ENCODE measurements at regions not wholly inside any gene's neighbourhood (a gene's known extent, or its start where the extent isn't known, plus 50 kb on each side); places are given as distances from the start of the nearest gene placed in this dataset.

DNA sequence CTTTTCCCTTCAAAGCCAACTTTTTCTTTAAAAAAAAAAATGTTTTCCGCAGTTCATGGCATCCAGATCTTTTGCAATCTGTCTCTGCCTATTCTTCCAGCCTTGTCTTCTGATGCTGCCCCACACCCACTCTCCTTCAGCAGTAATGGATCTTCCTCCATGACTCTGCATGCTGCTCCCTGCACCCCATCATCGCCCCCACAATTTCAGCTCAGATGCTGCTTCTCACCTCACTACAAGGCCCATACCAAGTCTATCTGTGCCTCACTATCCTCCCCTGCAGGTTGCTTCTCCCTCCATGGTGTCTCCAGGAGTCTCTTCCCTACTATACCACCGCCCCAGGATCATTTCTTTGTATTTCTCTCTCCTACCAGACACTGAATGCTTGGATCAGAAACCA, 260.6 kb downstream of the ANAPC1 start:
- Histone ChIP-seq H3K9me3 (ENCODE audit: control insufficient read depth, insufficient read depth, low read length) (no peaks in the 10 kb centered on the region), H3K4me3 (ENCODE audit: insufficient read depth, low read depth, low read length) (no peak overlapping the region), H3K79me1 (ENCODE audit: low read depth in 1 of 2, low read length in 2 of 2) (no peaks in the 10 kb centered on the region), H2AK9ac (replicated peaks; ENCODE audit: low read depth, low read length, poor library complexity) (no peak overlapping the region), H2BK120ac (ENCODE audit: low read depth, low read length) (no peak overlapping the region), H2AFZ (replicated peaks; ENCODE audit: low read length, poor library complexity) (no peak overlapping the region), H4K5ac (ENCODE audit: low read depth, low read length) (no peak overlapping the region), H3K36me3 (ENCODE audit: control insufficient read depth, insufficient read depth, low read length) (no peaks in the 10 kb centered on the region), H4K20me1 (ENCODE audit: insufficient read depth, low read length) (no peaks in the 10 kb centered on the region), H3K4me2 (ENCODE audit: low read depth, low read length) (no peak overlapping the region), H3K27me3 (ENCODE audit: control insufficient read depth, insufficient read depth, low read length) (no peaks in the 10 kb centered on the region; the same call in none of the 2 replicates), H3K23ac (ENCODE audit: low read depth, low read length) (no peak overlapping the region), H3K18ac (ENCODE audit: low read depth, low read length) (no peak overlapping the region), H3K14ac (replicated peaks; ENCODE audit: low read depth, low read length) (no peak overlapping the region), H2BK15ac (ENCODE audit: low read depth, low read length) (no peak overlapping the region), H2BK20ac (ENCODE audit: low read depth, low read length) (no peak overlapping the region), H4K8ac (ENCODE audit: low read depth in 2 of 2, low read length in 2 of 2) (no peak overlapping the region), H3K4me1 (ENCODE audit: control insufficient read depth, insufficient read depth, low read length) (peaks cover 4% of the 10 kb centered on the region; the same call in 1 of the 2 replicates), H3K9ac (ENCODE audit: low read depth, low read length) (no peak overlapping the region), H2BK5ac (ENCODE audit: low read depth, low read length, poor library complexity, severe bottlenecking) (no peak overlapping the region), H3K27ac (ENCODE audit: insufficient read depth, low read length) (no peak overlapping the region), H3K56ac (ENCODE audit: extremely low read depth, insufficient read depth, low read length) (no peak overlapping the region), H2AK5ac (ENCODE audit: low read depth, low read length) (no peak overlapping the region; the same call in 1 of the 2 replicates), H4K91ac (ENCODE audit: insufficient read depth, low read depth, low read length) (no peak overlapping the region), H3K9me1 (ENCODE audit: insufficient read depth, low read length) (no peaks in the 10 kb centered on the region; the same call in 1 of the 2 replicates), H3K4ac (ENCODE audit: low read depth, low read length) (no peak overlapping the region)
- TF ChIP-seq MXI1 (IDR thresholded peaks at IDR 0.05; ENCODE audit: borderline replicate concordance, low read depth, low read length) (no peak), CTCF (conservative IDR thresholded peaks at IDR 0.05; ENCODE audit: low read depth, low read length) (no peak), NFE2L2 (IDR thresholded peaks at IDR 0.05; ENCODE audit: low read depth, low read length) (no peak), RFX5 (IDR thresholded peaks at IDR 0.05; ENCODE audit: low read depth, low read length) (no peak), MAFK (IDR thresholded peaks at IDR 0.05; ENCODE audit: low read depth, low read length) (no peak), POLR2A (IDR thresholded peaks at IDR 0.05; ENCODE audit: low read depth, low read length) (no peak), CHD1 (IDR thresholded peaks at IDR 0.05; ENCODE audit: low read depth, low read length) (no peak), RAD21 (IDR thresholded peaks at IDR 0.05; ENCODE audit: low read length) (no peak), RCOR1 (IDR thresholded peaks at IDR 0.05; ENCODE audit: insufficient replicate concordance, low read length) (no peak), FOS (IDR thresholded peaks at IDR 0.05; ENCODE audit: low read depth, low read length) (no peak)
- TF ChIP-seq, protein P1, sequence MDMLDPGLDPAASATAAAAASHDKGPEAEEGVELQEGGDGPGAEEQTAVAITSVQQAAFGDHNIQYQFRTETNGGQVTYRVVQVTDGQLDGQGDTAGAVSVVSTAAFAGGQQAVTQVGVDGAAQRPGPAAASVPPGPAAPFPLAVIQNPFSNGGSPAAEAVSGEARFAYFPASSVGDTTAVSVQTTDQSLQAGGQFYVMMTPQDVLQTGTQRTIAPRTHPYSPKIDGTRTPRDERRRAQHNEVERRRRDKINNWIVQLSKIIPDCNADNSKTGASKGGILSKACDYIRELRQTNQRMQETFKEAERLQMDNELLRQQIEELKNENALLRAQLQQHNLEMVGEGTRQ (IDR thresholded peaks at IDR 0.05; ENCODE audit: low read depth, low read length) = no peak
- BruUV-seq (replicated peaks) = no TSS peak
- 100% methylated on average over 3 of the region's 3 CpGs; no CpG with 5 or more reads in 1 of the 2 experiments for WGBS, 2 experiments (ENCODE audit: extremely low coverage in 2 of 2, insufficient read length in 1 of 2)
- CTCF ChIA-PET = no interaction called here
- DNase-seq = no peak
- dilution Hi-C loops (cut with HindIII; ENCODE audit: low sequenced_read_pairs, unreplicated experiment) (no loop called here), in situ Hi-C loops (cut with MboI; ENCODE audit: low sequenced_read_pairs) (no loop called here), intact Hi-C loops (cut with micrococcal nuclease) (loop anchor here (5.0 kb wide), 1 partner anchor 34 kb away; no protein-coding TSS in a partner anchor)
- POLR2A ChIA-PET (ENCODE audit: unreplicated experiment) = no interaction called here
- no peak for ATAC-seq (ENCODE audit: low read depth)
